Memory B cell (primary cell): ENCODE measurements at regions not wholly inside any gene's neighbourhood (a gene's known extent, or its start where the extent isn't known, plus 50 kb on each side); places are given as distances from the start of the nearest gene placed in this dataset.

Experiments
- ATAC-seq: fragments of 150-1000 bp; cut with Tn5 transposase; 2 replicates; pipeline ENCODE4 v1.10.0; 2021; ENCODE audit warnings: low read depth, mild to moderate bottlenecking, moderate library complexity
- DNase-seq, 2 donors: peaks; one replicate each; pipeline ENCODE4 v3.0.0; 2022; ENCODE audit warnings: low spot score in 2 of 2
- H3K27ac Mint-ChIP-seq: one replicate; pipeline ENCODE4 v1.8.0; 2022; ENCODE audit warnings: mild to moderate bottlenecking, moderate library complexity, mixed read lengths
- H3K27me3 Mint-ChIP-seq: one replicate; pipeline ENCODE4 v1.8.0; 2022; ENCODE audit warnings: mixed read lengths
- H3K36me3 Mint-ChIP-seq: one replicate; pipeline ENCODE4 v1.8.0; 2022; ENCODE audit warnings: mild to moderate bottlenecking, mixed read lengths
- H3K4me1 Mint-ChIP-seq: one replicate; pipeline ENCODE4 v1.8.0; 2022; ENCODE audit warnings: mixed read lengths
- H3K4me3 Mint-ChIP-seq: one replicate; pipeline ENCODE4 v1.8.0; 2022; ENCODE audit warnings: mild to moderate bottlenecking, moderate library complexity, mixed read lengths
- H3K9me3 Mint-ChIP-seq: one replicate; pipeline ENCODE4 v1.8.0; 2022; ENCODE audit warnings: mixed read lengths

- H3K27me3 Mint-ChIP-seq, result no peaks in the 10 kb centered on the region
- no peak overlapping the region for H3K4me3 Mint-ChIP-seq
- no peak overlapping the region for H3K27ac Mint-ChIP-seq
- peaks cover 18% of the 10 kb centered on the region for H3K9me3 Mint-ChIP-seq
- ATAC-seq, result no peak
- no peak for DNase-seq
- H3K36me3 Mint-ChIP-seq, result no peaks in the 10 kb centered on the region
- no peaks in the 10 kb centered on the region for H3K4me1 Mint-ChIP-seq
Measured at GRCh38 chr19:32097620-32098019, 247.8 kb upstream of the ZNF507 start.

DNA sequence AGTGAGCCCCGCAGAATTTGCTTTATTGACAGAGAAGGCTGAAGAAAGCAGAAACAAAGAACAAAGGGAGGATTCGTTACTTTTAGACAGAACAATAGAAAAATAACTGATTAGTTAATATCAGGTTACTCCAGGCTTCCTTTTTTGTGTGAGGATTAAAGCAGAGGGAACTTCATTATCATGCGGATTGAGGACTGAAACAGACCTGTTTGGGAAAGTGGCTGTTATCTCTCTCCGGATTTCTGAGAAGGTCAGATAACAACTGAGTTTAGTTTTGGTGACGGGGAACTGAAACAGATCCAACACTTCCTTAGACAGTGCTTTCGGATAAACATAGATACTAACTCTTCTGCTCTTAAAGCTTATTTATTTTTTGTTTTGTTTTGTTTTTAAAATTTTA, 246.4 kb upstream of the ZNF507 start:
- ATAC-seq (no peak), DNase-seq (no peak)
- Mint-ChIP-seq H3K4me3 (no peak overlapping the region), H3K27ac (no peak overlapping the region), H3K36me3 (no peaks in the 10 kb centered on the region), H3K4me1 (no peaks in the 10 kb centered on the region), H3K9me3 (peaks cover 15% of the 10 kb centered on the region), H3K27me3 (no peaks in the 10 kb centered on the region)

- no peaks in the 10 kb centered on the region for H3K4me1 Mint-ChIP-seq
- H3K27ac Mint-ChIP-seq, result no peak overlapping the region
- ATAC-seq, result no peak
- H3K27me3 Mint-ChIP-seq, result peaks cover 2% of the 10 kb centered on the region
- DNase-seq, result no peak
- H3K36me3 Mint-ChIP-seq, result no peaks in the 10 kb centered on the region
- peaks cover 13% of the 10 kb centered on the region for H3K9me3 Mint-ChIP-seq
- H3K4me3 Mint-ChIP-seq, result no peak overlapping the region
Measured at GRCh38 chr19:32101206-32101605, 244.2 kb upstream of the ZNF507 start.

- H3K27ac Mint-ChIP-seq, result no peak overlapping the region
- no peak overlapping the region for H3K4me3 Mint-ChIP-seq
- peaks cover 12% of the 10 kb centered on the region for H3K9me3 Mint-ChIP-seq
- H3K4me1 Mint-ChIP-seq, result no peaks in the 10 kb centered on the region
- DNase-seq (no peak), ATAC-seq (no peak)
- peaks cover 2% of the 10 kb centered on the region for H3K36me3 Mint-ChIP-seq
- peaks cover 2% of the 10 kb centered on the region for H3K27me3 Mint-ChIP-seq
Measured at GRCh38 chr19:32103541-32103940, 241.9 kb upstream of the ZNF507 start.

DNA sequence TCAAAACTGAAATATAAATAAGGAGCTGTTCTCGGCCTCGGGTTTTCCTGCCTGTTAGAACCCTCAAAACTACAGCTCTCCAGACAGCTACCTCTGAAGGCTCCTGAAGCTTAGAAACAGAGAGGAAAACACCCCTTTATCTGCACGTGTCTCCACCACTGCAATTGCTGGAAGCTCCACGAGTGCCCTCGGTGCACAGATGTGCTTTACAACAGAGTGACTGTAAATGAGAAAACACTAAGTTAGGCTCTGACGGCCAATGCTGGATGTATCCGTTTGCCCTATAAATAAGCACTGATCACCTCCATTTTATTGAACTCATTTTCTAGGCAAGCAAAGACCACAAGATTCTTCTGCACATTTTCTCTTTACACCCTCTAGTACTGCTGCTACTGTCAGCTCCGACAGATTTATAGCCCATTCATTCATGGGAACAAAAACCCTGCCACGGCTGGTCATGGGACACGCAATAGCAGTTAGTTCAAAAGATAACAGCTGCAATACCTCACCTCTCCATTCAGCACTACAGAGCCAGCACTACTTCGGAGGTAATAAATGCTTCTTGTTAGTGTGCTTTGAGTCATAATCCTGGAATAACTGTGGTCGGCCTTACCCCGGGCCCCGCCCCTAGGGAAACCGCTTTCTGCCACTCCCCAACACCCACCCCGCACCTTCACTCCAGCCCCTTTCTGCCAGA, 241.1 kb upstream of the ZNF507 start:
- Mint-ChIP-seq H3K27ac (no peak overlapping the region), H3K27me3 (peaks cover 2% of the 10 kb centered on the region), H3K9me3 (peaks cover 10% of the 10 kb centered on the region), H3K4me3 (no peak overlapping the region), H3K36me3 (peaks cover 2% of the 10 kb centered on the region), H3K4me1 (no peaks in the 10 kb centered on the region)
- no peak for ATAC-seq
- DNase-seq, result no peak

GRCh38 chr19:32104850-32105235, 240.6 kb upstream of the ZNF507 start:
- ATAC-seq (no peak), DNase-seq (no peak)
- peaks cover 7% of the 10 kb centered on the region for H3K9me3 Mint-ChIP-seq
- H3K36me3 Mint-ChIP-seq, result peaks cover 2% of the 10 kb centered on the region
- H3K4me1 Mint-ChIP-seq, result no peaks in the 10 kb centered on the region
- peaks cover 2% of the 10 kb centered on the region for H3K27me3 Mint-ChIP-seq
- no peak overlapping the region for H3K27ac Mint-ChIP-seq
- no peak overlapping the region for H3K4me3 Mint-ChIP-seq

DNA sequence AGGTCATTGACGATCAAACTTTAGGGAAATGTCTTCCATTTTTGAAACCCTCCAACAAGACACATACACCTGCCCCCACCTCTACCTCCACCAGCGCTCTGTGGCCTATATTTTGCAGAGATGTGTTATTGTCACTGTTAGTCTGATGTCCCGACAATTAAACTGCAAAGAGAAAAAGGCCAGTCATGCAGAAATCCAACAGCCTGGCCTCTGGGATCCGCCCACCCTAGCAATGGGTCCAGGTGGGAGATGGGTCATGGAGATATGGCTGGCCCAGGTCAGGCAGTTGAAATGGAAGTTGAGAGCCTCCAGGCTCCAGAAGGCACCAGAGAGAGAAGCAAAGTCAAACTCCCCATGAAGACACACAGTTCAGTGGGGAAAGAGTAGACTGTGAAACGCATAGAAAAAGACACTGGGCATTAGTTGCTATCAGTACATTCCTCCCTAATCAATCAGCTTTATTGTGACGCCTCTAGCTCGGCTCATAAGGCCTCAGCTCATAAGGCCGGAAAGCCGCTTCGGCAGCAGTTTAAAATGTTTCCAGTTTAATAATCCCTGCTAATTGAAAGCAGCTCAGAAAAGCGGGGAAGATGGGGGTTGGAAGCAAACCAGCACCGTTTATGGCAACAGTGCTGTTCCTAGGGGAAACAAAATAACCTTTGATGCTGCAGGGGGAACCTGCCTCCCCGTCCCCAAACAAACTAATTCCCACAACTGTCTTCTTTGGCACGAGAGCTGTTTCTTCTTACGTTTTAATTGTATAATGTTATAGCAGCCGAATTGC, 239.7 kb upstream of the ZNF507 start:
- no peak overlapping the region for H3K27ac Mint-ChIP-seq
- H3K4me3 Mint-ChIP-seq, result no peak overlapping the region
- peaks cover 9% of the 10 kb centered on the region for H3K9me3 Mint-ChIP-seq
- peaks cover 2% of the 10 kb centered on the region for H3K27me3 Mint-ChIP-seq
- no peak for DNase-seq
- H3K36me3 Mint-ChIP-seq, result peaks cover 2% of the 10 kb centered on the region
- no peak for ATAC-seq
- no peaks in the 10 kb centered on the region for H3K4me1 Mint-ChIP-seq

DNA sequence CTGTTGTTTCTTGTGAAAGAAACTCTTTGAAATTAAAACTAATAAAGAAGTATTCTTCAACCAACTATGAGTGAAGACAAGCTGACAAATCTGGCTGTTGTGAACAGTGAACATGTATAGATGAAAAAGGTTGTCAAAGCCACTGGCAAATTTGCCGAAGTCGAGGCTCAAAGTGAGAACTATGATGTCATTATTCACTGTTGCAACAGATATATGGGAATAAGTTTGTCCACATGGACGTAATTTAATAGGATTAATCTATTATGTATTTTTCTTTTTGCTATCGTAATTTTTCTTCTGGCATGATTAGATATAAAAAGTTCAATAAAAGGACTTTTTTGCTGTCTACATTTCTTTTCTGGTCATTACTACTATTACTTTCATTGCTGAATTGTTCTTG, 223.2 kb upstream of the ZNF507 start:
- Mint-ChIP-seq H3K4me3 (no peak overlapping the region), H3K9me3 (peaks cover 16% of the 10 kb centered on the region), H3K27me3 (no peaks in the 10 kb centered on the region), H3K4me1 (no peaks in the 10 kb centered on the region), H3K27ac (no peak overlapping the region), H3K36me3 (no peaks in the 10 kb centered on the region)
- no peak for ATAC-seq
- DNase-seq, result no peak

DNA sequence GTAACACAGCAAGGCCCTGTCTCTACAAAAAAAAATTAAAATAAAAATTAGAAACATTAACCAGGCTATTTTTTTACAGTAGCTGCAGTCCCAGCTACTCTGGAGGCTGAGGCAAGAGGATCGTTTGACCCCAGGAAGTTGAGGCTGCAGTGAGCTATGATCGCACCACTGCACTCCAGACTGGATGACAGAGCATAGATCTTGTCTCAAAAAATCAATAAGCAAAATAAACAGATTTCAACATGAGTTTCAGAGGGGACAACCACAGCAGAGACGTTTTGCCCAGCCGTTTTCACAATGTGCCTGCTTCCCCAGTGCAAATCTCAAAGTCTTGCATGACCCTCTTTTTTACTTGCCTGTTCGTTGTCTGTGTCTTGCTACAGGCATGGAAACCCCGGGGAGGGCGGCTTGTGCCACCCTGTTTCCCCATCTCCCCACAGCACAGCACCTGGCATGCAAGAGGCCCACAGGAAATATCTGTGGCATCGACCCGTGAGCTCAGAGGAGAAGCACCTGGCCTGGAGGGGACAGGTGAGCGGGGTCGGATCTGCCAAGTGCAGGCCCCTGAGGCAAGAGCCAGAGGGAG, 222.0 kb upstream of the ZNF507 start:
- no peak for DNase-seq
- H3K27ac Mint-ChIP-seq, result no peak overlapping the region
- H3K4me3 Mint-ChIP-seq, result no peak overlapping the region

DNA sequence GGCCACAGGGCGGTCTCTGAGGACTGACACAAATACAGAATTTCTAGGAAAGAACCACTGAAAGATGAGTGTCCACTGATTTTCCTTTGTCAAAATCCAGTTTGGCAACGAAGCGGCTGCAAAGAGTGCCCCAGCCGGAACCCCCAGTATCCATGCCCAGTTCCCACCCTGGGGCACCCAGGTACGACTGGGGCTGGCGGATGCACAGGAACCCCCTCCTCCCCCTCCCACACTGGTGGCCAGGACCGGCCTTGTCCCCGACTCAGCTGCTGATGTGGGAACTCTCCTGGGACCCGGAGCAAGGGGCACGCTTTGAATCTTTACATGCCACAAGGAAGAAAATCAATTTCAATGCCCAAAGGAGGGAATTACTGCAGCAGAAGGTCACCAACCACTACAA, 220.8 kb upstream of the ZNF507 start:
- H3K9me3 Mint-ChIP-seq, result peaks cover 9% of the 10 kb centered on the region
- DNase-seq (no peak), ATAC-seq (no peak)

More for the DNA sequence above, 222.0 kb upstream of the ZNF507 start:
- peaks cover 2% of the 10 kb centered on the region for H3K4me1 Mint-ChIP-seq
- H3K27me3 Mint-ChIP-seq, result no peaks in the 10 kb centered on the region
- ATAC-seq, result no peak
- H3K9me3 Mint-ChIP-seq, result peaks cover 12% of the 10 kb centered on the region
- H3K36me3 Mint-ChIP-seq, result no peaks in the 10 kb centered on the region

GRCh38 chr19:32129141-32129540, 216.3 kb upstream of the ZNF507 start:
- Mint-ChIP-seq H3K36me3 (no peaks in the 10 kb centered on the region), H3K4me3 (no peak overlapping the region), H3K27me3 (no peaks in the 10 kb centered on the region), H3K27ac (no peak overlapping the region), H3K9me3 (peaks cover 12% of the 10 kb centered on the region), H3K4me1 (peaks cover 2% of the 10 kb centered on the region)
- ATAC-seq (no peak), DNase-seq (no peak)

More for the DNA sequence above, 220.8 kb upstream of the ZNF507 start:
- H3K36me3 Mint-ChIP-seq, result no peaks in the 10 kb centered on the region
- no peak overlapping the region for H3K4me3 Mint-ChIP-seq
- peaks cover 2% of the 10 kb centered on the region for H3K4me1 Mint-ChIP-seq
- H3K27me3 Mint-ChIP-seq, result no peaks in the 10 kb centered on the region
- H3K27ac Mint-ChIP-seq, result no peak overlapping the region

GRCh38 chr19:32130332-32130731, 215.1 kb upstream of the ZNF507 start:
- Mint-ChIP-seq H3K4me1 (peaks cover 2% of the 10 kb centered on the region), H3K27me3 (no peaks in the 10 kb centered on the region), H3K36me3 (no peaks in the 10 kb centered on the region), H3K4me3 (no peak overlapping the region), H3K9me3 (peaks cover 13% of the 10 kb centered on the region), H3K27ac (no peak overlapping the region)
- no peak for DNase-seq
- no peak for ATAC-seq

- Mint-ChIP-seq H3K36me3 (no peaks in the 10 kb centered on the region), H3K4me3 (no peak overlapping the region), H3K9me3 (peaks cover 17% of the 10 kb centered on the region), H3K27ac (no peak overlapping the region), H3K4me1 (peaks cover 2% of the 10 kb centered on the region), H3K27me3 (no peaks in the 10 kb centered on the region)
- no peak for DNase-seq
- ATAC-seq, result no peak
Measured at GRCh38 chr19:32131005-32131404, 214.4 kb upstream of the ZNF507 start.

DNA sequence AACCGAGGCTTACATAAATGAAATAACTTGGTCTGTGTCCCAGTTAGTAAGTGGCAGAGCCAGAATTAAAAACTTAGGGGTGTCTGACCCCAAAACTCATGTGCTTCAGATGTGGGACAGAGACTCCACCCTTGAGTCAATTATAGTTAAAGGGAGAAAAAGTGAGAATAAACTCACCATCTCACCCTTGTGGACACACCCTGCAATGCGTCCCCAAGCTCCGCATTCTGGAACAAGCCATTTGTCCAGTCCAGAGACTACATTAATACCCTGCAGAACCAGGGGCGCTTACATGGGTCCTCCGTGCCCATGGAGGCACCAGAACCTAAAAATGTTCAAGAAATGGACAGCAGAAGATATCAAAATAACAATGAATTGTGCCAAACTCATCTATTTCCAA, 207.0 kb upstream of the ZNF507 start:
- DNase-seq (no peak), ATAC-seq (no peak)
- Mint-ChIP-seq H3K9me3 (peaks cover 8% of the 10 kb centered on the region), H3K4me3 (no peak overlapping the region), H3K36me3 (no peaks in the 10 kb centered on the region), H3K27ac (no peak overlapping the region), H3K27me3 (no peaks in the 10 kb centered on the region), H3K4me1 (no peaks in the 10 kb centered on the region)
